HG02981 (cell line): ENCODE measurements at regions not wholly inside any gene's neighbourhood (a gene's known extent, or its start where the extent isn't known, plus 50 kb on each side); places are given as distances from the start of the nearest gene placed in this dataset.
"Not testable (repeated sequence)": the region's sequence is repeated elsewhere in the genome, so short reads cannot be mapped to it uniquely, and the experiment has no call there.

Experiments
- ATAC-seq: cut with Tn5 transposase; IDR thresholded peaks from one replicate; pipeline ENCODE4 v1.9.1; 2021; ENCODE audit warnings: mild to moderate bottlenecking, moderate library complexity; ENCODE audit not compliant: unreplicated experiment

DNA sequence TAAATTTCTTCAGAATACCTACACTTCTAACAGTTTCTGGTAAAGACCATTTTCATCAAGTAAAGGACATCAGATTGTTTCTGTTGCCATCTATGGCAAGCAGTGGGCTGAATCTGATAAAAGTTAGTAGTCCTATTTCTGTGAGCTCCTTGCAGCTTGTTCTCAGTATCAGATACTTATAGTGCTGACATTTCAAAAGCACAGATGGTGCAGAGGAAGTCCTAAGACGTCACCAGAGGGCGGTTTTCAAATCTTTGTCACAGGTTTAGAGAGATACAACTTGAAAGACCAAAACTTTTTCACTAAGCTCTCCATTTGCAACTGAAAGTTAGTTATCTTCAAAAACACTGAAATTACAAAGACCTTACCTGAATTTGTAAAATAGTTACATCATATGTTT is 719.8 kb downstream of the SLITRK1 start:
- no peak for ATAC-seq

- no peak for ATAC-seq
Observed at GRCh38 chr13:83153848-83154247, 728.4 kb downstream of the SLITRK1 start.

- ATAC-seq: no peak
Observed at GRCh38 chr13:83151308-83151660, 731.0 kb downstream of the SLITRK1 start.

- no peak for ATAC-seq
Observed at GRCh38 chr13:83150616-83151307, 731.5 kb downstream of the SLITRK1 start.

- ATAC-seq: no peak
Observed at GRCh38 chr13:83136660-83137059, 745.6 kb downstream of the SLITRK1 start.

GRCh38 chr13:83125791-83126190 is 756.5 kb downstream of the SLITRK1 start:
- no peak for ATAC-seq

- no peak for ATAC-seq
Observed at GRCh38 chr13:83121896-83122295, 760.4 kb downstream of the SLITRK1 start.

- ATAC-seq: no peak
Observed at GRCh38 chr13:83117046-83117445, 765.2 kb downstream of the SLITRK1 start.

DNA sequence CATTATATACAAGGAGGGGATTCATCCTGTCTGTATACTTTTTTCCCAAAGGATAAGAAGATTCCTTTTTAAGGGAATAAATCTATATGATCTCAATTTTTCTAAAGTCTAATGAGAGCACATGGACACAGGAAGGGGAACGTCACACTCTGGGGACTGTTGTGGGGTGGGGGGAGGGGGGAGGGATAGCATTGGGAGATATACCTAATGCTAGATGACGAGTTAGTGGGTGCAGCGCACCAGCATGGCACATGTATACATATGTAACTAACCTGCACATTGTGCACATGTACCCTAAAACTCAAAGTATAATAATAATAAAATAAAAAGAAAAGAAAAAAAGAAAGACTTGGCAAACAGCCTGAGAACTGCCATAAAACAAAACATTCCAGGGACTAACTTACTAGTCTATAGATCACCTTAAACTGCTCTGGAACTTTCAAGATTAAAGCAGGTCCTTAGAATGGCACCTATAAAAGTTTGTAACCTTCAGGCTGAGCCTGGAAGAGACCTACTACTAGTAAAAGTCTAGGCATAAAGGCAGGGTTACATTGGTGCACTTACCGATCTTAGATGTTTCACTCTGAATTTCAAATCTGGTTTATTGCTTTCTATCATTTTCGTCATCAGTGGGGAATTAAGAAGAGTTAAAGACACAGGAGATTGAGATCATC is 780.6 kb downstream of the SLITRK1 start:
- ATAC-seq: not testable (repeated sequence)

- no peak for ATAC-seq
Observed at GRCh38 chr13:83100237-83100636, 782.0 kb downstream of the SLITRK1 start.

- no peak for ATAC-seq
Observed at GRCh38 chr13:83088858-83089257, 793.4 kb downstream of the SLITRK1 start.

DNA sequence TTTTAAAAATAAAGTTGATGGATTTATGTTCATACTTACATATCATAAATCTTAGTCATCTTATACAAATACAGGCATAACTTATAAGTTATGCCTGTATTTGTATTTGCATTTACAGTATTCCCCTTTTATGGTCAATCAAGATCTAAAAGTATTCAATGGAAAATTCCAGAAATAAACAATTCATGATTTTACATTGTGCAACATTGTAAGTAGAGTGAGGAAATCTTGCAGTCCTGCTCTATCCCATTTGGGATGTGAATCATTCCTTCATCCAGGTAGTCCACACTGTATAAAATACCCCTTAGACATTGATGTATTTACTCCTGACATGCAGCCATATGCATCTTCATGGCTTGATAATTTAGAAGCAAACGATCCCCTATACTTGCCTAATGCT is 795.3 kb downstream of the SLITRK1 start:
- no peak for ATAC-seq

DNA sequence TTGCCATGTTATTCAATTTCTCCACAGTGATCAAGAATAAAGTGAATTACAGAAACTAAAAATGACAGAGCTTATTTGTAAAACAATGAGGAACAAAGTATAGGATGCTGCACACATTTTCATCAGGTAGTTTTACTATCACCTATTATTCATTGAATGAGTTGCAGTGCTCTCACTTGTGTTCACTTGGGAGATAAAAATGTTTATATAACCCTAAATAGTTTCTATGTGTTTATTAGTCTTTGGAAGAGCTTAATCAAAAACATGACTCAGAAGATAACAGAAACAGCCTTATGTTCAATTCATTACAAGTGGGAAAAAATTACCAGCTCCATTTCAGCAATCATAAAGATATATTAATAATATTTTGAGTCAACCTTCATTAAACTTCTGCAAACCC is 796.2 kb downstream of the SLITRK1 start:
- no peak for ATAC-seq

- ATAC-seq: no peak
Observed at GRCh38 chr13:83085186-83085900, 796.9 kb downstream of the SLITRK1 start.

GRCh38 chr13:83077499-83077898 is 804.8 kb downstream of the SLITRK1 start:
- ATAC-seq: no peak

DNA sequence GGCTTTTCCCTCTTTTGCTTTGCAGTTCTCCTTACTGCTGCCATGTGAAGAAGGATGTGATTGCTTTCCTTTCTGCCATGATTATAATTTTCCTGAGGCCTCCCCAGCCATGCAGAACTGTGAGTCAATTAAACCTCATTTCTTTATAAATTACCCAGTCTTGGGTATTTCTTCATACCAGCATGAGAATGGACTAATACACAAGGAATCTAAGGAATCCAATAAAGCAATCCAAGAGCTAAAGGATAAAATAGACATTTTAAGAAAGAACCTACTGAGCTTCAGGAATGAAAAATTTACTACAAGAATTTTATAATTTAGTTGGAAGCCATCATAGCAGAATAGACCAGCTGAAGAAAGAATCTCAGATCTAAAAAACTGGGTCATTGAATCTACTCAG is 808.3 kb downstream of the SLITRK1 start:
- not testable (repeated sequence) for ATAC-seq

DNA sequence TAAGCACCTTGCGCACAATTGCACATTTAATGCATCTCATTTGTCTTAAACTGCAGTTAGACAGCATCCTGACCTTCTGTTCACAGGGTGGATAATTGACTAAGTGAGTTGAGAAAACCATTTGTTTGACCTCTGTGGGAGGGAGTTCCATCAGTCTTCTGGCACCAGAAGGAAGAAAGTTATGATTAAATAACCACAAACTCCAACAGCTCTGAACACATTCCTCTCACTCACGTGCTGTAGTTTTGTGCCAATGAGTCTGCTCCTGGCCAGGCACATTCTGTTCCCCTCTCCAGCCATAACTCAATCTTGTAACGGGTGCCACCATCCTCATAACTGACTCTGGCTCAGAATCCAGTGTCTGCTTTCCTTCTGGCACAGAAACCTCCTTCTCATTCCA is 817.2 kb downstream of the SLITRK1 start:
- ATAC-seq: no peak

DNA sequence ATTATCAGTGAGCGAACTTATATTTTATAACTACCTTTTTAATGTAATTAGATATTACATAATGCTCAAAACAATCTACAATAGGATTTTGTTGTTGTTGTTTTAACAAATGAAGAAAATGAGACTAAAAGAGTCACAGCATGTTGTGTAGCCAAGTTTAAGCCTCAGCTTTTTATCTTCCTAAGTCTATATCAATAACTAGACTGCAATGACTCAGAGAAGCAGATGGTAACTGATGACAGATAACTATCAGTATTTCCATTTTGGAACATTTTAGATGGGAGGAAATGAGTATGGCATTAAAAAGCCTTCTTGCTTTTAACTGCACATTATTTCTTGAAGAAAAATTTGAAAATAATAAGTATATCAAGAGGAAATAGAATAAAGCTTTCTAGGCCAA is 825.2 kb downstream of the SLITRK1 start:
- no peak for ATAC-seq

- ATAC-seq: no peak
Observed at GRCh38 chr13:83056269-83056668, 826.0 kb downstream of the SLITRK1 start.

DNA sequence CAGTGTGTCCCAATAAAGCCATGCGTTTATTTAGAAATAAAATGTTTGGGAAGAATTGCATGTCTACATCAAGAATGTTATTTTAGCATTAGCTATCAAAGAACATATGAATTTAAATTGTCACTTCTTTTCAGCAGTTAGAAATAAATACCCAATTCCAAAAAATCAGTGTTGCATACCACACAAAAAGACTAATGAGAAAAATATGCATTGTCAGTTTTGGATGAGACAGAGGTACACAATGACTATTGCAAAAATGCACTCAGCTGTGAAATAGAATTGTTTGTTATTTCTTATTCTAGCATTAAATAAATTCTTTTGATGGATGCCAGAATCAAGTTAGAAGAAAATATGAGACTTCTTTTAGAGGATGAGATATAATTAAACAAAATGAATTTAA is 833.9 kb downstream of the SLITRK1 start:
- ATAC-seq: no peak

GRCh38 chr13:83024955-83025594 is 857.2 kb downstream of the SLITRK1 start:
- no peak for ATAC-seq

DNA sequence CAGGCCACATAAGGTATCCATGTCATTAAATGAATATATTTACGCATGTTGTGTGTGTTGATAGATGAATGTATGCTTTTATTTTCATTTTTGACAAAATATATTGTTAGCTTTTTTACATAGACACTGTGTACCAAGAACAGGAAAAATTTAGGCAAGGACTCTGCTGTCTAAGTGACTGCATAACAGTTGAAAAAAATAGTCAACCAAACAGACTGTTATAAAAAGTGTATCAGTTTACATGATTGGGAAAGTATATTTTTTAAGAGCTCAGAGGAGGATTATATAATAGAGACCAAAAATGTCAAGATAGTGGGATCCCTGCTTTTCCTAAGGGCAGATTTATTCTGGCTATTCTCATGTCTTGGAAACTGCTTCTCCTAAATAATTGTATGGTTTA is 858.0 kb downstream of the SLITRK1 start:
- ATAC-seq: no peak
